ENCODE measurements at regions not wholly inside any gene's neighbourhood (a gene's known extent, or its start where the extent isn't known, plus 50 kb on each side); places are given as distances from the start of the nearest gene placed in this dataset.

DNA sequence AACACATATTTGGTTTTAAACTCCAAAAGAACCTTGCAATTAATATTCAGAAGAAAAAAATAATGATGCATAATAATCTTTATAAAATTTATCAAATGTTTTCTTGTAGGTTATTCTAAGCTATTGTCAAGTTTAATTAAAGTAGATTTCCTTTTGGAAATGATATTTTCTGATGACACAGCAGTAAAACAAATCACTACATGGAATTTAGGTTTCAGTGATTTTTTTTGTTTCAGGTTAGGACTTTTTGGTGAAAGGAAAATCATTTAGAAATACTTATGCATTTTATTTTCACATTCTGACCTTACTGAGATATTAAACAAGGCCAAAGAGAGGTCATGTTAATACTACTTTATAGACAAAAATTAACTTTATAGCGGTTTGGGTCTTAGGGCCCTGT, 1067.2 kb downstream of the TMTC2 start:
- H3K4me3 Mint-ChIP-seq (ENCODE audit: low read depth) = no peak overlapping the region
- TF ChIP-seq, protein P1, sequence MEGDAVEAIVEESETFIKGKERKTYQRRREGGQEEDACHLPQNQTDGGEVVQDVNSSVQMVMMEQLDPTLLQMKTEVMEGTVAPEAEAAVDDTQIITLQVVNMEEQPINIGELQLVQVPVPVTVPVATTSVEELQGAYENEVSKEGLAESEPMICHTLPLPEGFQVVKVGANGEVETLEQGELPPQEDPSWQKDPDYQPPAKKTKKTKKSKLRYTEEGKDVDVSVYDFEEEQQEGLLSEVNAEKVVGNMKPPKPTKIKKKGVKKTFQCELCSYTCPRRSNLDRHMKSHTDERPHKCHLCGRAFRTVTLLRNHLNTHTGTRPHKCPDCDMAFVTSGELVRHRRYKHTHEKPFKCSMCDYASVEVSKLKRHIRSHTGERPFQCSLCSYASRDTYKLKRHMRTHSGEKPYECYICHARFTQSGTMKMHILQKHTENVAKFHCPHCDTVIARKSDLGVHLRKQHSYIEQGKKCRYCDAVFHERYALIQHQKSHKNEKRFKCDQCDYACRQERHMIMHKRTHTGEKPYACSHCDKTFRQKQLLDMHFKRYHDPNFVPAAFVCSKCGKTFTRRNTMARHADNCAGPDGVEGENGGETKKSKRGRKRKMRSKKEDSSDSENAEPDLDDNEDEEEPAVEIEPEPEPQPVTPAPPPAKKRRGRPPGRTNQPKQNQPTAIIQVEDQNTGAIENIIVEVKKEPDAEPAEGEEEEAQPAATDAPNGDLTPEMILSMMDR (IDR thresholded peaks at IDR 0.05; ENCODE audit: unreplicated experiment) = no peak
- H3K27ac Mint-ChIP-seq = no peak overlapping the region
- no peak for DNase-seq (ENCODE audit: low spot score, unreplicated experiment)
- no peaks in the 10 kb centered on the region for H3K4me1 Mint-ChIP-seq (ENCODE audit: low read depth)
- peaks cover 1% of the 10 kb centered on the region for H3K9me3 Mint-ChIP-seq (ENCODE audit: low read depth)
- no peaks in the 10 kb centered on the region for H3K36me3 Mint-ChIP-seq (ENCODE audit: insufficient read depth)
- no peaks in the 10 kb centered on the region for H3K27me3 Mint-ChIP-seq

- no peaks in the 10 kb centered on the region for H3K9me3 Mint-ChIP-seq (ENCODE audit: low read depth)
- no peaks in the 10 kb centered on the region for H3K36me3 Mint-ChIP-seq (ENCODE audit: insufficient read depth)
- TF ChIP-seq, protein P1 (IDR thresholded peaks at IDR 0.05; ENCODE audit: unreplicated experiment) = no peak
- H3K27ac Mint-ChIP-seq = no peak overlapping the region
- H3K4me3 Mint-ChIP-seq (ENCODE audit: low read depth) = no peak overlapping the region
- no peaks in the 10 kb centered on the region for H3K4me1 Mint-ChIP-seq (ENCODE audit: low read depth)
- DNase-seq (ENCODE audit: low spot score, unreplicated experiment) = no peak
- no peaks in the 10 kb centered on the region for H3K27me3 Mint-ChIP-seq
Measured at GRCh38 chr12:83753205-83753604, 1066.5 kb downstream of the TMTC2 start.

DNA sequence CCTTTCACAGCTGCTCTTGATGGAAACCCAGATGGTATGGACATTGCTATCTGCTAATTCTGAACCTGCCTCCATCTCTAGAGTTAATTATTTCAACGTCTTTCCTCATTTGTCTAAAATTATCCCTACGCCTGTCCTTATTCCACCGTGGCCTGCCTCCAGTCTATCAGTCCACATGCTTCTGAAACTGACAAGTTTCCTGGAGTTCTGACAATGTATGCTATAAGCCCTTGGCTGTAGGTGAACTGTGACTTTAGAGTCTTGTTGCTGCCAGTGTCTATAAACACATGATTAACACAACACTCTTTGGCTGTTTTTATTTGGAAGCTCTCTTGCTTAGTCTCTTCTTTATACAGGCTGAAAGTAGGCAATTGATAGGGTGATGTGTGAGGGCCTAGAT, 1052.9 kb downstream of the TMTC2 start:
- H3K36me3 Mint-ChIP-seq (ENCODE audit: insufficient read depth) = no peaks in the 10 kb centered on the region
- peaks cover 36% of the 10 kb centered on the region for H3K27me3 Mint-ChIP-seq
- H3K4me1 Mint-ChIP-seq (ENCODE audit: low read depth) = no peaks in the 10 kb centered on the region
- DNase-seq (ENCODE audit: low spot score, unreplicated experiment) = no peak
- TF ChIP-seq, protein P1 (IDR thresholded peaks at IDR 0.05; ENCODE audit: unreplicated experiment) = no peak
- H3K27ac Mint-ChIP-seq = no peak overlapping the region
- H3K4me3 Mint-ChIP-seq (ENCODE audit: low read depth) = no peak overlapping the region
- peaks cover 11% of the 10 kb centered on the region for H3K9me3 Mint-ChIP-seq (ENCODE audit: low read depth)

DNA sequence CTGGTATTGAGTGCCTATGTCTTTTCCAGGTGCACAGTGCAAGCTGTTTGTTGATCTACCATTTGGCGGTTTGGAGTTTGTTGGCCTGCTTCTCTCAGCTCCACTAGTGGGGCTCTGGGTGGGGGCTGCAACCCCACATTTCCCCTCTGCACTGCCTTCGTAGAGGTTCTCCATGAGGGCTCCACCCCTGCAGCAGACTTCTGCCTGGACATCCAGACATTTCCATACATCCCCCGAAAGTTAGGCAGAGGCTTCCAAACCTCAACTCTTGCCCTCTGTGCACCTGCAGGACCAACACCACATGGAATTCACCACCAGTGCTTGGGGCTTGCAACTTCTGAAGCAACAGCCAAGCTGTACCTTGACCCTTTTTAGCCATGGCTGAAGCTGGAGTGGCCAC, 1024.1 kb downstream of the TMTC2 start:
- DNase-seq (ENCODE audit: low spot score, unreplicated experiment) = no peak
- Mint-ChIP-seq H3K4me3 (ENCODE audit: low read depth) (no peak overlapping the region), H3K4me1 (ENCODE audit: low read depth) (no peaks in the 10 kb centered on the region), H3K27me3 (peaks cover 7% of the 10 kb centered on the region), H3K36me3 (ENCODE audit: insufficient read depth) (peaks cover 2% of the 10 kb centered on the region), H3K27ac (no peak overlapping the region), H3K9me3 (ENCODE audit: low read depth) (peaks cover 29% of the 10 kb centered on the region)
- TF ChIP-seq, protein P1 (IDR thresholded peaks at IDR 0.05; ENCODE audit: unreplicated experiment) = no peak

DNA sequence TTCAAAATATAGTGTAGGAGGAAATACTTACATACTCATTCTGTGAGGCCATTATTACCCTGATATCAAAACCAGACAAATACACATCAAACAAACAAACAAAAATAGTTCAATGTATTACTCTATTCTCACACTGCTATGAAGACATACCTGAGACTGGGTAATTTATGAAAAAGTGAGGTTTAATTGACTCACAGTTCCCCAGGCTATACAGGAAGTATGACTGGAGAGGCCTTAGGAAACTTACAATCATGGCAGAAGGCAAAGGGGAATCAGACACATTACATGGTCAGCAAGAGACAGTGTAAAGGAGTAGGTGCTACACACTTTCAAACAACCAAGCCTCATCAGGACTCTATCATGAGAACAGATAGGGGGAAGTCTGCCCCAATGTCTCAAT, 1023.2 kb downstream of the TMTC2 start:
- TF ChIP-seq, protein P1 (IDR thresholded peaks at IDR 0.05; ENCODE audit: unreplicated experiment) = no peak
- peaks cover 2% of the 10 kb centered on the region for H3K36me3 Mint-ChIP-seq (ENCODE audit: insufficient read depth)
- H3K9me3 Mint-ChIP-seq (ENCODE audit: low read depth) = peaks cover 29% of the 10 kb centered on the region
- H3K27me3 Mint-ChIP-seq = peaks cover 6% of the 10 kb centered on the region
- DNase-seq (ENCODE audit: low spot score, unreplicated experiment) = no peak
- no peaks in the 10 kb centered on the region for H3K4me1 Mint-ChIP-seq (ENCODE audit: low read depth)
- no peak overlapping the region for H3K27ac Mint-ChIP-seq
- H3K4me3 Mint-ChIP-seq (ENCODE audit: low read depth) = no peak overlapping the region

All from progenitor cell of endocrine pancreas (in vitro differentiated cells).